ENCODE measurements at regions not wholly inside any gene's neighbourhood (a gene's known extent, or its start where the extent isn't known, plus 50 kb on each side); places are given as distances from the start of the nearest gene placed in this dataset.

GRCh38 chr7:52325237-52325636 lies 710.2 kb upstream of the POM121L12 start:
- DNase-seq = no peak

GRCh38 chr7:52323202-52323746 lies 712.2 kb upstream of the POM121L12 start:
- DNase-seq = no peak

- DNase-seq = no peak
Observed at GRCh38 chr7:52320610-52321009, 714.8 kb upstream of the POM121L12 start.

- DNase-seq = no peak
Observed at GRCh38 chr7:52317921-52318320, 717.5 kb upstream of the POM121L12 start.

GRCh38 chr7:52311886-52312285 lies 723.5 kb upstream of the POM121L12 start:
- no peak for DNase-seq

- no peak for DNase-seq
Observed at GRCh38 chr7:52309631-52310030, 725.8 kb upstream of the POM121L12 start.

- DNase-seq = no peak
Observed at GRCh38 chr7:52302765-52303520, 732.5 kb upstream of the POM121L12 start.

GRCh38 chr7:52297128-52297527 lies 738.3 kb upstream of the POM121L12 start:
- no peak for DNase-seq

GRCh38 chr7:52294942-52295341 lies 740.5 kb upstream of the POM121L12 start:
- no peak for DNase-seq

GRCh38 chr7:52289247-52289646 lies 746.2 kb upstream of the POM121L12 start:
- DNase-seq = no peak

- no peak for DNase-seq
Observed at GRCh38 chr7:52287698-52288097, 747.7 kb upstream of the POM121L12 start.

- no peak for DNase-seq
Observed at GRCh38 chr7:52285689-52286088, 749.7 kb upstream of the POM121L12 start.

GRCh38 chr7:52283335-52283734 lies 752.1 kb upstream of the POM121L12 start:
- no peak for DNase-seq

- no peak for DNase-seq
Observed at GRCh38 chr7:52273685-52274610, 761.5 kb upstream of the POM121L12 start.

- DNase-seq = no peak
Observed at GRCh38 chr7:52271703-52272102, 763.7 kb upstream of the POM121L12 start.

GRCh38 chr7:52270301-52270700 lies 765.1 kb upstream of the POM121L12 start:
- no peak for DNase-seq

GRCh38 chr7:52269669-52270068 lies 765.8 kb upstream of the POM121L12 start:
- DNase-seq = no peak

GRCh38 chr7:52261057-52261456 lies 774.4 kb upstream of the POM121L12 start:
- DNase-seq = no peak

- DNase-seq = no peak
Observed at GRCh38 chr7:52260046-52260665, 775.3 kb upstream of the POM121L12 start.

- DNase-seq = no peak
Observed at GRCh38 chr7:52257890-52258289, 777.5 kb upstream of the POM121L12 start.

- DNase-seq = no peak
Observed at GRCh38 chr7:52254396-52255010, 780.9 kb upstream of the POM121L12 start.

- no peak for DNase-seq
Observed at GRCh38 chr7:52253953-52254352, 781.5 kb upstream of the POM121L12 start.

GRCh38 chr7:52249741-52250140 lies 785.7 kb upstream of the POM121L12 start:
- no peak for DNase-seq

All from NK-92 treated with Interleukin-12 subunit alpha and Interleukin-12 subunit beta, amount 100 ng/mL, for 24 hours (cell line).